GM12872 (cell line): ENCODE measurements at regions not wholly inside any gene's neighbourhood (a gene's known extent, or its start where the extent isn't known, plus 50 kb on each side); places are given as distances from the start of the nearest gene placed in this dataset.

Experiments used
- TF ChIP-seq, protein P1 (sequence below): IDR thresholded peaks from 3 replicates; pipeline ENCODE4 v1.5.1; 2011; ENCODE audit warnings: low read depth, mild to moderate bottlenecking, low read length, moderate library complexity; ENCODE audit not compliant: insufficient read depth

DNA sequence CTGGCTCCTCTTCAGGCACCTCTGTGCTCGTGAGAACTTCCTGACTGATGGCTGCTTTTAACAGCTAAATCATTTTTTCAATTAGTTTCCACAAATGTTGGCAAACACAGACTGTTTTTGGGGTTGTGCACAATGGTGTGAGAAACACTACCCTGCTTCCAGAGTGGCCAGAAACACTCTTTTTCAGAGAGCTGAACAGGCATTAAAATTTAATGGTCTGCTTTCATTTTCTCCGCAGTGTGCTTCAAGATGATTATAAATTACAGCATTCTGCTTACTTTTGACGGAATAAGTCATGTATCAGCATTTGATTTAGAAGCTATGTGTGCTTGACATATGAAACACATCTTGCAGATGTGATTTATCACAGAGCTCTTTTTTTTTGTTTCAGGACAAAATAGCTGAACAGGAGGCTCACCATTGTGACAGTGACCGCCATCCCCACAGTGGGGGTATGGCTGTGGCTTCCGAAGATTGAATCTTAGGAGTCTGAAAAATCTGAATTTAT lies 454.5 kb upstream of the ZNF608 start:
- TF ChIP-seq, protein P1, sequence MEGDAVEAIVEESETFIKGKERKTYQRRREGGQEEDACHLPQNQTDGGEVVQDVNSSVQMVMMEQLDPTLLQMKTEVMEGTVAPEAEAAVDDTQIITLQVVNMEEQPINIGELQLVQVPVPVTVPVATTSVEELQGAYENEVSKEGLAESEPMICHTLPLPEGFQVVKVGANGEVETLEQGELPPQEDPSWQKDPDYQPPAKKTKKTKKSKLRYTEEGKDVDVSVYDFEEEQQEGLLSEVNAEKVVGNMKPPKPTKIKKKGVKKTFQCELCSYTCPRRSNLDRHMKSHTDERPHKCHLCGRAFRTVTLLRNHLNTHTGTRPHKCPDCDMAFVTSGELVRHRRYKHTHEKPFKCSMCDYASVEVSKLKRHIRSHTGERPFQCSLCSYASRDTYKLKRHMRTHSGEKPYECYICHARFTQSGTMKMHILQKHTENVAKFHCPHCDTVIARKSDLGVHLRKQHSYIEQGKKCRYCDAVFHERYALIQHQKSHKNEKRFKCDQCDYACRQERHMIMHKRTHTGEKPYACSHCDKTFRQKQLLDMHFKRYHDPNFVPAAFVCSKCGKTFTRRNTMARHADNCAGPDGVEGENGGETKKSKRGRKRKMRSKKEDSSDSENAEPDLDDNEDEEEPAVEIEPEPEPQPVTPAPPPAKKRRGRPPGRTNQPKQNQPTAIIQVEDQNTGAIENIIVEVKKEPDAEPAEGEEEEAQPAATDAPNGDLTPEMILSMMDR: no peak

DNA sequence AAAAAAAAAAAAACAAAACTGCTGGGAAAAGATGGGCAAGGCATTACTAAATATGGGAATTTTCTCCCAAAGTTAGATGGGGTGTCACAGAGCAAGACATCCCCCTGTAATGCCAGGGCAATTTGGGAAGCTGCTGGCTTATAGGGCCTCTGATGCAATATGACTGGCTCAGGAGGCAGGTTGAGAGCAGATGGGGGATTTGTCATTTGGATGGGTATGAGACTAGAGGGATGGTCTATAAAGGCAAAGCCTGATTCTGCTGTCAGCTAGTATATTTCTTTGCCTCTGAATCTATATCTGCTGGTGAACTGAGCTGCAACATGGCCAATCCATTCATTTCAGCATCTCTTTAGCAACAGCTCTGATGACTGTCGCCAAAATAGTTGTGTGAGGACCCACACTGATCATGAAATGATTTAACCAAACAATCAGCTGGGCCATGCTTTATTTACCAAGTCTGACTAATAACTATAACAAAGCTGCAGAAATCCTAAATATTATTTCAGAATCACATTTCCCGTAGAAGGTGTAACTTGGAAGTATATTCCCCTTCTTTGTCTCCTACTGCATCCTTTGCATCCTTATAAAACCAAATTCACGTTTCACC lies 455.1 kb upstream of the ZNF608 start:
- TF ChIP-seq, protein P1: no peak

DNA sequence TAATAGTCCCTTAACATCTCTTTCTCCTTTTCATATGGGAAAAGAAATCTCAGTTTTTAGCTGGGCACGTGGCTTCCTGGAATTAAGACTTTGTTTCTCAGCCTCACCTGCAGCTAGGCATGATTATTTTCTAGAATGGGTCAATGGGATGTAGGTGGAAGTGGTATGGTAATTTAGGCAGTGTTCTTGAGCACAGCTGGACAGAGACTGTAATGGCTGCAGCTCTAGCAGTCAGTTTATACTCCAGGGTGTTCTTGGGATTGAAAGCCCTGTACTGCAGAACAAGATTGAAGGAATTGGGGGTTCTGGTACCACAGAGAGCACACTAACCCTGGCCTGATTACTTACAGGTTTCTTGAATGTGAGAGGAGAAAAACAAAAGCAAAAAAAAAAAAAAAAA lies 455.9 kb upstream of the ZNF608 start:
- TF ChIP-seq, protein P1: no peak

DNA sequence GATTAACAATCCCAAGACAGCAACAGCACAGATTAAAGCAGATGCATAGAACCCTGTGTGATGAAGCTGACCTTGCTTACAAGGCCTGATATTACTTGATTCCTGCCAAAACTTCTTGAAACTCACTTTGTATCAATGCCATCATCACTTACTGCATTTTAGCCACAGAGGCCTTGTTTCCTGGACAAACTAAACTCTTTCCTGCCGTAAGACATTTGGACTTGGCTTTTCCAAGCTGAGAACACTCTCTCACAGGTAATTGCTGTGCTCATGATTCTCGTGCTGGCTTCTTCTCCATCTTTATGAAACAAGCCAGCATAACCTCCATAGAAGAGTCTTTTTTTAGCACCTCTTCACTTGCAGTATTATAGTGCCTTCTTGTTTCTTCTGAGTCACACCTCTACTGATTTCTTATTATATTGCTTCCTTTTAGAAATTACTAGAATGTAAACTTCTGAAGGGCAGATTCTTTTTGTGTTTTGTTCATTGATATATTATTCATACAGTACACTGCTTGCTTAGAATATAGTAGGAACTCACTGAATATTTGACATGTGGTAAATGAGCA lies 456.5 kb upstream of the ZNF608 start:
- TF ChIP-seq, protein P1: no peak

DNA sequence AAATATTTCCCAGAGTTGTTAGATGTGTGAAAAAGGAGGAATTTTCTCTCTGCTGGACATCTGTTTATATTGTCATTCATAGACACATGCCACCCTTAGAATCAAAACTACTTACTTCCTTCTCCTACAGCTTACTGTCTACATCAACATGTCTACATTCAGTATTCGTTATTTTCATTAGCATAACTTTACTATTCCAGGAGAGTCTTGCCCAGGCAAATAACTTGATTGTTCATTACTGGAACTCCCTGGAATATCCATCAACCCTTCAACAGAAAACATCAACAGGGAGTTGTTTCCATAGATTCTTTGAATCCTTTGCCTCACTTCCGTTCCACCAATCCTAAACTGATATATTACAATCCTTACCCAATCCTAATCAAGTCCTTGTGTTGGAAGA lies 457.5 kb upstream of the ZNF608 start:
- TF ChIP-seq, protein P1: no peak

DNA sequence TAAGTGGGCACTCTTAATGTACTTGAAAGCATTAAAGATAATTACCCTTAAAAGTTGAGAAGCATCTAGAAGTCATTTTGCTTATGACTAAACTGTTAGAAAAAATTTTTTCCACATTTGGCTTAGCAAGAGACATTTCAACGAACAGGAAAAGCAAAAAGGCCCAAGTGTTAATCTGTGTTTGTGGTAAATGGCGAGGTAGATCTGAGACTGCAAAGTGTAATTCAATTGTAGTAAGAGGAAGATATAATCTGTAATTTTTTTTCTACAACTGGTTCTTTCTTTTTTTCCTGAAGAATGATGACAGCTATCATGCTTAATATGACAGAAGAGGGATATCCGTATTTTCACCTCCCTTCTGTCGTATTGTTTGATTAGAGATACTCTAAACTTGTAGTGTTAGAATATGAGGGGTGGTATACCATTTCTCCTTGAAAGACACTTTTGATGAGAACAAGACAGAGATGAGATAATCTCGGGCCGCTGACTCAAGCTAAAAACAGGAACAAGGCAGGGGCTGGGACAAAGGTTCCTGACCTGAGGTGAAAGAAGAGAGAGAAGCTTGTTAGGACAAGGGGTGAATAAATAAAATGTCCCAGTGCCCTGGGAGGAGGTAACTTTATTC lies 459.3 kb upstream of the ZNF608 start:
- TF ChIP-seq, protein P1: no peak

DNA sequence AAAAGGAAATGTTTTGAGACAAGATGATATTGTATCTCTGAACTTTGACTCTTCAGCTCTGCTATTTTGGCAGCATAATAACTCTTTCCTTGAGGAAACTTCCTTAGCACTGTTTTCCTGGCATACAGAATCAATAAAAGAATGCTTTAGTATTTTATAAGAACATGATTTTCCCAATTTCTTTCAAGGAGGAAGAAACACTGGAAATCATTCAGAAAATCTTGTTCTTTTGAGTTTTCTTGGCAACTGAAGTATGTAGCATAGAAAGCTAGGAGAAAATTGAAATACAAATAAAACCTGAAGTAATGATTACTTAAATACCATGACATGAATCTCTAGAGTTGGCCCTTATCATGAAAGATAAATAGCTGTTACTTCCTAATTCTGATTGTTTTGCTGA lies 461.4 kb upstream of the ZNF608 start:
- TF ChIP-seq, protein P1: no peak
